Thymus (tissue), 11 donors: ENCODE measurements at regions not wholly inside any gene's neighbourhood (a gene's known extent, or its start where the extent isn't known, plus 50 kb on each side); places are given as distances from the start of the nearest gene placed in this dataset.

Experiments
- DNase-seq, 9 donors: peaks; one replicate each; pipeline ENCODE4 v3.0.0-alpha.2; 2013; ENCODE audit warnings: low spot score in 9 of 9, low read depth in 6 of 9, missing footprints in 1 of 9
- H3K27ac ChIP-seq, 2 donors: one replicate each; pipeline ENCODE4 v1.5.1; 2013; ENCODE audit warnings: control low read depth in 1 of 2, low read depth in 1 of 2, low read length in 1 of 2, mild to moderate bottlenecking in 1 of 2, moderate library complexity in 1 of 2
- H3K27me3 ChIP-seq, 2 donors: one replicate each; pipeline ENCODE4 v1.5.1; 2013; ENCODE audit warnings: low read length in 1 of 2; ENCODE audit not compliant: control insufficient read depth in 2 of 2, insufficient read depth in 1 of 2
- H3K36me3 ChIP-seq, 2 donors: one replicate each; pipeline ENCODE4 v1.5.1; 2013; ENCODE audit warnings: low read length in 1 of 2, mild to moderate bottlenecking in 1 of 2, moderate library complexity in 1 of 2; ENCODE audit not compliant: control insufficient read depth in 2 of 2, insufficient read depth in 2 of 2
- H3K4me1 ChIP-seq, 2 donors: one replicate each; pipeline ENCODE4 v1.5.1; 2013; ENCODE audit warnings: low read length in 2 of 2; ENCODE audit not compliant: control insufficient read depth in 2 of 2, insufficient read depth in 2 of 2
- H3K4me3 ChIP-seq, 2 donors: one replicate each; pipeline ENCODE4 v1.5.1; 2013; ENCODE audit warnings: low read length in 2 of 2, control low read depth in 1 of 2, mild to moderate bottlenecking in 1 of 2
- H3K9me3 ChIP-seq, 2 donors: one replicate each; pipeline ENCODE4 v1.5.1; 2013; ENCODE audit warnings: low read length in 1 of 2, mild to moderate bottlenecking in 1 of 2; ENCODE audit not compliant: control insufficient read depth in 2 of 2, insufficient read depth in 1 of 2
- WGBS: extraction: QIAGEN DNeasy Blood & Tissue Kit; methylation state at CpG from one replicate; pipeline ENCODE4 v1.1.7; 2013; 5-methylcytosine and 5-hydroxymethylcytosine counted together
- donor health status: healthy.

GRCh38 chr13:40383885-40384284 lies 282.6 kb downstream of the FOXO1 start:
- Histone ChIP-seq H3K4me1 (peaks cover 3 to 8% of the 10 kb centered on the region in 2 donors), H3K4me3 (no peak overlapping the region), H3K9me3 (no peaks in the 10 kb centered on the region), H3K27me3 (no peaks in the 10 kb centered on the region), H3K36me3 (no peaks in the 10 kb centered on the region), H3K27ac (no peak overlapping the region)
- WGBS: 96% methylated on average over 4 of the region's 4 CpGs
- no peak for DNase-seq

GRCh38 chr13:40384976-40385857 lies 281.2 kb downstream of the FOXO1 start:
- no peak overlapping the region for H3K27ac ChIP-seq
- H3K4me3 ChIP-seq: no peak overlapping the region
- peaks cover 7 to 19% of the 10 kb centered on the region in 2 donors for H3K4me1 ChIP-seq
- H3K27me3 ChIP-seq: no peaks in the 10 kb centered on the region
- no peaks in the 10 kb centered on the region for H3K36me3 ChIP-seq
- no peaks in the 10 kb centered on the region for H3K9me3 ChIP-seq
- DNase-seq: no peak
- 93% methylated on average over 6 of the region's 6 CpGs for WGBS

DNA sequence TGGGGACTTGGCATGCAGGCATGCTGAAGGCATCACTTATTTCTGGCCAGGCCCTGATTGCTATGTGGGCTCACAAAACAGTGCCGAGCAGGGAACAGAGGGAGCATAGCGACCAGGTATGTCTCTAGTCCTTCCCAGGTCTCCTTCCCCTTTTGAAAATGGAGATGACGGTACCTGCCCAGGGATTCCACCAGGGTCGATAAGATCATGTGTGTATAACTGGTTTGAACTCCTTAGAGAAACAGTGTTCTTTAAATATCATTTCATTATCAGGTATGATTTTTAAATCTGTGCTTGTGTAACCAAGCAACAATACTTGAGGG lies 280.6 kb downstream of the FOXO1 start:
- 96% methylated on average over 4 of the region's 4 CpGs for WGBS
- H3K4me1 ChIP-seq: peaks cover 7 to 19% of the 10 kb centered on the region in 2 donors
- H3K4me3 ChIP-seq: no peak overlapping the region
- no peaks in the 10 kb centered on the region for H3K27me3 ChIP-seq
- no peaks in the 10 kb centered on the region for H3K36me3 ChIP-seq
- no peaks in the 10 kb centered on the region for H3K9me3 ChIP-seq
- DNase-seq: no peak
- no peak overlapping the region for H3K27ac ChIP-seq

GRCh38 chr13:40386586-40386985 lies 279.9 kb downstream of the FOXO1 start:
- Histone ChIP-seq H3K4me3 (no peak overlapping the region), H3K9me3 (no peaks in the 10 kb centered on the region), H3K4me1 (peaks cover 7 to 19% of the 10 kb centered on the region in 2 donors), H3K27me3 (no peaks in the 10 kb centered on the region), H3K36me3 (no peaks in the 10 kb centered on the region), H3K27ac (no peak overlapping the region)
- DNase-seq: no peak
- WGBS: 95% methylated on average over 4 of the region's 4 CpGs

DNA sequence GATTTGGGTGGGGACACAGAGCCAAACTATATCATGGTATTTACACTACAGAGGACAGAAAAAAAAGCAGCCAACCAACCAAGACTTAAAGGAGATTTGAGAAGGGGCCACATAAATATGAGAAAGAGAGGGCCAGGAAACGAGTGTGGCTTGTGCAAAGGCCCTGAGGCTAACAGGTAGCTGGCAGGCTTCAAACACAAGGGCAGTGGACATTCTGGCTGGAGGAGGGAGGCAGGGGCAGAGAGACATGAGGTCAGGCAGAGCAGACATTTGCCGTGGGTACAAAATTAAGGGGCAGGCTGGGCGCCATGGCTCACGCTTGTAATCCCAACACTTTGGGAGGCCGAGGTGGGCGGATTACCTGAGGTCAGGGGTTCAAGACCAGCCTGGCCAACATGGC lies 278.7 kb downstream of the FOXO1 start:
- no peak overlapping the region for H3K27ac ChIP-seq
- WGBS: 95% methylated on average over 6 of the region's 6 CpGs
- H3K4me3 ChIP-seq: no peak overlapping the region
- H3K9me3 ChIP-seq: no peaks in the 10 kb centered on the region
- no peak for DNase-seq
- H3K36me3 ChIP-seq: no peaks in the 10 kb centered on the region
- peaks cover 7 to 19% of the 10 kb centered on the region in 2 donors for H3K4me1 ChIP-seq
- H3K27me3 ChIP-seq: no peaks in the 10 kb centered on the region

- H3K27ac ChIP-seq: peak overlapping the region; percentile 78 to 80
- no peaks in the 10 kb centered on the region for H3K27me3 ChIP-seq
- no peaks in the 10 kb centered on the region for H3K9me3 ChIP-seq
- no peak overlapping the region for H3K4me3 ChIP-seq
- WGBS: 16% methylated on average over 11 of the region's 11 CpGs
- DNase-seq: peak; percentile 28 to 89 (median 64)
- H3K36me3 ChIP-seq: no peaks in the 10 kb centered on the region
- peaks cover 7 to 19% of the 10 kb centered on the region in 2 donors for H3K4me1 ChIP-seq
Measured at GRCh38 chr13:40388617-40389016, 277.8 kb downstream of the FOXO1 start.

GRCh38 chr13:40389081-40389641 lies 277.3 kb downstream of the FOXO1 start:
- H3K27ac ChIP-seq: peak overlapping the region; percentile 78 to 80
- H3K9me3 ChIP-seq: no peaks in the 10 kb centered on the region
- no peak overlapping the region for H3K4me3 ChIP-seq
- H3K4me1 ChIP-seq: peaks cover 7 to 19% of the 10 kb centered on the region in 2 donors
- WGBS: 72% methylated on average over 10 of the region's 10 CpGs
- peak in 7 of 9 donors; percentile 7 to 66 (median 22) for DNase-seq
- H3K36me3 ChIP-seq: no peaks in the 10 kb centered on the region
- H3K27me3 ChIP-seq: no peaks in the 10 kb centered on the region

DNA sequence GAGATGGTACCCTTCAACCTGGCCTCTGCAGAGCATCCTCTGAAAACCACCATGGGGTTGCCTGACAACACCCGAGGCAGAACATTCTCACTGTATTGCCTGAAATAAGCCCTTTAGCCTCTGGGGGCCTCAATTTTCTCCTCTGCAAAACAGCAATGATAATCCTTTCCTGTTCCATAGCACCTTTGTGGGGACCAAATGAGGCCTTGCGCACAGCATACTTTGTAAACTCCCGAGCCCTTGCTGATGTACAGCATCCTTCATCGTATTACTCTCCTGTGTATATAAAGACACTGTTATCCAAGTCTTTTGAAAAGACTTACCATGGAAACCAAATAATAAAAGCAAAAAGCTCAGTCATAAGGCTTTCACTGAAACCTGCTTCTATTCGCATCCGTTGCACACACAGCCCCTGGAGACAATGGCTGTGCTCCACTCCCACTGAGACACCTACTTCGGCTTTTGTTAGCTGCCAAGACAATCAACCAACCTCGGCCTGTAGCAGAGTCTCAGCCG lies 276.0 kb downstream of the FOXO1 start:
- Histone ChIP-seq H3K9me3 (no peaks in the 10 kb centered on the region), H3K27me3 (no peaks in the 10 kb centered on the region), H3K36me3 (no peaks in the 10 kb centered on the region), H3K4me1 (peaks cover 7 to 19% of the 10 kb centered on the region in 2 donors), H3K27ac (no peak overlapping the region), H3K4me3 (no peak overlapping the region)
- DNase-seq: no peak
- WGBS: 95% methylated on average over 9 of the region's 9 CpGs

- peaks cover 7 to 19% of the 10 kb centered on the region in 2 donors for H3K4me1 ChIP-seq
- WGBS: 96% methylated on average over 5 of the region's 5 CpGs
- H3K27me3 ChIP-seq: no peaks in the 10 kb centered on the region
- no peaks in the 10 kb centered on the region for H3K9me3 ChIP-seq
- no peak overlapping the region for H3K27ac ChIP-seq
- no peak for DNase-seq
- H3K36me3 ChIP-seq: no peaks in the 10 kb centered on the region
- H3K4me3 ChIP-seq: no peak overlapping the region
Measured at GRCh38 chr13:40391788-40392187, 274.7 kb downstream of the FOXO1 start.
